ENCODE measurements at regions not wholly inside any gene's neighbourhood (a gene's known extent, or its start where the extent isn't known, plus 50 kb on each side); places are given as distances from the start of the nearest gene placed in this dataset.

GRCh38 chr10:121236621-121237020 lies 361.6 kb downstream of the FGFR2 start:
- no peak for DNase-seq (ENCODE audit: low read depth)
- TF ChIP-seq, protein P1, sequence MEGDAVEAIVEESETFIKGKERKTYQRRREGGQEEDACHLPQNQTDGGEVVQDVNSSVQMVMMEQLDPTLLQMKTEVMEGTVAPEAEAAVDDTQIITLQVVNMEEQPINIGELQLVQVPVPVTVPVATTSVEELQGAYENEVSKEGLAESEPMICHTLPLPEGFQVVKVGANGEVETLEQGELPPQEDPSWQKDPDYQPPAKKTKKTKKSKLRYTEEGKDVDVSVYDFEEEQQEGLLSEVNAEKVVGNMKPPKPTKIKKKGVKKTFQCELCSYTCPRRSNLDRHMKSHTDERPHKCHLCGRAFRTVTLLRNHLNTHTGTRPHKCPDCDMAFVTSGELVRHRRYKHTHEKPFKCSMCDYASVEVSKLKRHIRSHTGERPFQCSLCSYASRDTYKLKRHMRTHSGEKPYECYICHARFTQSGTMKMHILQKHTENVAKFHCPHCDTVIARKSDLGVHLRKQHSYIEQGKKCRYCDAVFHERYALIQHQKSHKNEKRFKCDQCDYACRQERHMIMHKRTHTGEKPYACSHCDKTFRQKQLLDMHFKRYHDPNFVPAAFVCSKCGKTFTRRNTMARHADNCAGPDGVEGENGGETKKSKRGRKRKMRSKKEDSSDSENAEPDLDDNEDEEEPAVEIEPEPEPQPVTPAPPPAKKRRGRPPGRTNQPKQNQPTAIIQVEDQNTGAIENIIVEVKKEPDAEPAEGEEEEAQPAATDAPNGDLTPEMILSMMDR (conservative IDR thresholded peaks at IDR 0.05; ENCODE audit: low read length): no peak

GRCh38 chr10:121237718-121238117 lies 360.5 kb downstream of the FGFR2 start:
- no peak overlapping the region for H3K4me3 ChIP-seq (ENCODE audit: low read length)
- no peak for DNase-seq (ENCODE audit: low read depth)
- TF ChIP-seq, protein P1 (conservative IDR thresholded peaks at IDR 0.05; ENCODE audit: low read length): peak; percentile 12; the same call in 1 of the 2 replicates

More at GRCh38 chr10:121236621-121237020, 361.6 kb downstream of the FGFR2 start:
- no peak overlapping the region for H3K4me3 ChIP-seq (ENCODE audit: low read length)

- H3K4me3 ChIP-seq (ENCODE audit: low read length): no peak overlapping the region
- TF ChIP-seq, protein P1 (conservative IDR thresholded peaks at IDR 0.05; ENCODE audit: low read length): no peak
- no peak for DNase-seq (ENCODE audit: low read depth)
Measured at GRCh38 chr10:121240011-121240410, 358.2 kb downstream of the FGFR2 start.

GRCh38 chr10:121240556-121240955 lies 357.7 kb downstream of the FGFR2 start:
- TF ChIP-seq, protein P1 (conservative IDR thresholded peaks at IDR 0.05; ENCODE audit: low read length): no peak

GRCh38 chr10:121241337-121241736 lies 356.9 kb downstream of the FGFR2 start:
- no peak overlapping the region for H3K4me3 ChIP-seq (ENCODE audit: low read length)
- no peak for DNase-seq (ENCODE audit: low read depth)
- TF ChIP-seq, protein P1 (conservative IDR thresholded peaks at IDR 0.05; ENCODE audit: low read length): no peak

More at GRCh38 chr10:121240556-121240955, 357.7 kb downstream of the FGFR2 start:
- DNase-seq (ENCODE audit: low read depth): no peak
- no peak overlapping the region for H3K4me3 ChIP-seq (ENCODE audit: low read length)

DNA sequence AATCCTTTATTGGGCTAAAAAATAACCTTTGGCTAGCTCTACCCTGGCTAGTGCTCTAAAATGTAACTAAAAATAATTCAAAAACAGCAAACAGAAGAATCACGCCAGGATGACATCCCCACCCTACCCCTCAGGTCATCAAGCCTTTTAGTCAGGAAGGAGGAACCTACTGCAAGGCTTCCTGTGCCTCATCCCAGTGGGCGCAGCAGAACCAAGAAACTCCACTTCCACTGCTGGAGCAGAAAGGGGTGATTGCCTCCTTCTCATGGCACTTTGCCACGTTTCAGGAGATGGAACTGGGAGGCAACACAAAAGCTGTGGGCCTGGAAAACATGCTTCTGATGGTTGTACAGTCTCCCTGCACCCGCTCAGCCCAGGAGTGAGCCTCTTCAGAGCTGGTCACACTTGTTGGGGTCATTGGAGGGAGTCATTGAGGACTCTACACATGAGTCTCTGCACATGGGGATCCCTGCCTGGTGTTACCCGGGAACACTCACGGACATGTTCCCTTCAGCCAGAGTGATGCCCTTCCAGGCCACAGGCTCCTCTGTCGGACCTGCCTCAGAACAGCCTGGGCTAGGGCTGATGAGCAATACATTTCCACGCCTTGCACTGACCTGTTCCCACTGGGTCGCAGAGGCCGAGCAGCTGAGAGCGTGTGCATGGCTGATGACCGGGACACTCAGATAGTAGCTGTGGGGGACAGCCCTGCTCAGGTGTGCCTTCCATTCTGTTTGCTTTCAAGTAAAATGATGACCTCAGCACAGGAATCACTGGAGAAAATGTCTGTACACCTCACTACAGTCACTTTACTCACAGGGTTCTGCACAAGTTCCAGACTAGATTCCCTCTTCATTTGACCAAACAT lies 355.3 kb downstream of the FGFR2 start:
- H3K4me3 ChIP-seq (ENCODE audit: low read length): no peak overlapping the region
- no peak for DNase-seq (ENCODE audit: low read depth)
- TF ChIP-seq, protein P1 (conservative IDR thresholded peaks at IDR 0.05; ENCODE audit: low read length): no peak

Measured in AG10803 (cell line).